ENCODE measurements at regions not wholly inside any gene's neighbourhood (a gene's known extent, or its start where the extent isn't known, plus 50 kb on each side); places are given as distances from the start of the nearest gene placed in this dataset.

GRCh38 chr1:104787866-104788510, 1038.3 kb downstream of the AMY1C start:
- TF ChIP-seq POLR2A (IDR thresholded peaks at IDR 0.05; ENCODE audit: low read depth, low read length) (no peak), CTCF (IDR thresholded peaks at IDR 0.05; ENCODE audit: extremely low read depth in 1 of 2, insufficient read depth in 1 of 2, low read depth in 1 of 2, low read length in 2 of 2) (no peak), MYC (IDR thresholded peaks at IDR 0.05; ENCODE audit: low read depth, low read length) (no peak)

All from endothelial cell of umbilical vein (primary cell).